Chondrocyte (in vitro differentiated cells): ENCODE measurements at regions not wholly inside any gene's neighbourhood (a gene's known extent, or its start where the extent isn't known, plus 50 kb on each side); places are given as distances from the start of the nearest gene placed in this dataset.

Experiments used
- DNase-seq: peaks from one replicate; pipeline ENCODE4 v3.0.0; 2021; ENCODE audit warnings: mixed read lengths, low spot score
- H3K27ac Mint-ChIP-seq: one replicate; pipeline ENCODE4 v1.8.0; 2021; ENCODE audit warnings: mild to moderate bottlenecking, moderate library complexity, mixed read lengths; ENCODE audit not compliant: unreplicated experiment
- H3K27me3 Mint-ChIP-seq: 2 replicates; pipeline ENCODE4 v1.8.0; 2021; ENCODE audit warnings: low read depth, mixed read lengths
- H3K36me3 Mint-ChIP-seq: 2 replicates; pipeline ENCODE4 v1.8.0; 2021; ENCODE audit warnings: low read depth, mixed read lengths
- H3K4me1 Mint-ChIP-seq: 2 replicates; pipeline ENCODE4 v1.8.0; 2021; ENCODE audit warnings: low read depth, mild to moderate bottlenecking, mixed read lengths
- H3K4me3 Mint-ChIP-seq: one replicate; pipeline ENCODE4 v1.8.0; 2021; ENCODE audit warnings: mild to moderate bottlenecking, moderate library complexity, mixed read lengths; ENCODE audit not compliant: unreplicated experiment
- H3K9me3 Mint-ChIP-seq: 2 replicates; pipeline ENCODE4 v1.8.0; 2021; ENCODE audit warnings: low read depth, mixed read lengths
- TF ChIP-seq, protein P1 (sequence below): fragments of 200-600 bp; sonication (generic); IDR thresholded peaks from 2 replicates; pipeline ENCODE4 v1.5.0; 2021; ENCODE audit warnings: antibody characterized with exemption, mild to moderate bottlenecking, moderate library complexity

DNA sequence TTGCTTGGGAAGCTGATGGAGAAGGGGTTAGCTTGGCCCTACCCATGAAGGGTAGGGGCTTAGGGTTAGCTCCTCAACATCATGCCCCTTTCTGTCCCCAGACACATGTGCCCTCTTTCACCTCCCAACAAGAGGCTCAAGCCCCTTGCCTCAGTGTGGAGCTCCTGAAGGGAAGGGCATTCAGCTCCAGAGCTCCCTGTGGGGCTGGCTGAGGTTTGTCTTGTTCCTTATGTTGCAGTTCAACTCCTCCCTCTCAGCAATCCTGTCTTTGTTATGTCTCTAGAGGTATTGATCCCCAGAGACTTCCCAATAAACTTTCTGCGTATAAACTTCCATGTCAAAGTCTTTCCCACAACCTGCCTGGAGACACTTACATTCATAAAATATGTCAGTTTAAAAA lies 252.2 kb upstream of the SP4 start:
- H3K27ac Mint-ChIP-seq = no peak overlapping the region
- no peak overlapping the region for H3K4me3 Mint-ChIP-seq
- TF ChIP-seq, protein P1, sequence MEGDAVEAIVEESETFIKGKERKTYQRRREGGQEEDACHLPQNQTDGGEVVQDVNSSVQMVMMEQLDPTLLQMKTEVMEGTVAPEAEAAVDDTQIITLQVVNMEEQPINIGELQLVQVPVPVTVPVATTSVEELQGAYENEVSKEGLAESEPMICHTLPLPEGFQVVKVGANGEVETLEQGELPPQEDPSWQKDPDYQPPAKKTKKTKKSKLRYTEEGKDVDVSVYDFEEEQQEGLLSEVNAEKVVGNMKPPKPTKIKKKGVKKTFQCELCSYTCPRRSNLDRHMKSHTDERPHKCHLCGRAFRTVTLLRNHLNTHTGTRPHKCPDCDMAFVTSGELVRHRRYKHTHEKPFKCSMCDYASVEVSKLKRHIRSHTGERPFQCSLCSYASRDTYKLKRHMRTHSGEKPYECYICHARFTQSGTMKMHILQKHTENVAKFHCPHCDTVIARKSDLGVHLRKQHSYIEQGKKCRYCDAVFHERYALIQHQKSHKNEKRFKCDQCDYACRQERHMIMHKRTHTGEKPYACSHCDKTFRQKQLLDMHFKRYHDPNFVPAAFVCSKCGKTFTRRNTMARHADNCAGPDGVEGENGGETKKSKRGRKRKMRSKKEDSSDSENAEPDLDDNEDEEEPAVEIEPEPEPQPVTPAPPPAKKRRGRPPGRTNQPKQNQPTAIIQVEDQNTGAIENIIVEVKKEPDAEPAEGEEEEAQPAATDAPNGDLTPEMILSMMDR = no peak
- H3K9me3 Mint-ChIP-seq = peaks cover 11% of the 10 kb centered on the region
- H3K27me3 Mint-ChIP-seq = peaks cover 26% of the 10 kb centered on the region
- no peaks in the 10 kb centered on the region for H3K36me3 Mint-ChIP-seq
- no peak for DNase-seq
- H3K4me1 Mint-ChIP-seq = no peaks in the 10 kb centered on the region

DNA sequence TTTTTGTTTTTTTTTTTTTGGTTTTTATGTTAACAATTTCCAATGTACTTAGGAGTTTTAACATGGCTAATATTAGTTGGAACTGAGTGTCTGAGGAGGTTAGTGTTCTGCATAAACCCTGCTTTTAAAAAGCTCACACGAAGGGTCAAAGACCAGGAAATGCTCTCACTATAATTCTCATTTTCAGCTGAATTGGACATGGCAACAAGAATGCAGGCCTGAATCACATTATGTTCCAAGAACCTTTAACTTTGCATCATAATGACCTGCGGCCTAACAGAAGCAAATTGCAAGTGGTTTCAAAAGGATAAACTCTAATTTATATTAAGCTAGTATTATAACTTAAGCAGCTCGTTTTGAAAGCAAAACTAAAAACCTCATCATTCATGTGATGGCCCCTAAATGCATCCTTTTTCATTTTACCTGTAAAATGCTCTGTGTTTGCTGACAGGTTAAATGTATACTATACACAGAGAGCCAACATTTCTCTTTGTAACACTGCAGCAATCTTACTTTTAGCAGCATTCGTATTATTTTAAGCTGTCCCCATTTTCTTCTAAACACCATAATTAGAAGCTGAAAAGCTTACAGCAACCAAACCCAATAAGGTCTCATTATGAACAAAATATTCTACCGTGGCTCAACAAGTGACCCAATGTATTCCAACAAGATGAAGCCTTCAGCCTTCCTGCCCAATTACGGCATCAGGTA lies 242.8 kb upstream of the SP4 start:
- no peak for DNase-seq
- H3K27me3 Mint-ChIP-seq = peaks cover 4% of the 10 kb centered on the region
- H3K4me1 Mint-ChIP-seq = no peaks in the 10 kb centered on the region
- H3K9me3 Mint-ChIP-seq = peaks cover 11% of the 10 kb centered on the region
- TF ChIP-seq, protein P1 = no peak
- no peak overlapping the region for H3K27ac Mint-ChIP-seq
- H3K36me3 Mint-ChIP-seq = no peaks in the 10 kb centered on the region
- H3K4me3 Mint-ChIP-seq = no peak overlapping the region

DNA sequence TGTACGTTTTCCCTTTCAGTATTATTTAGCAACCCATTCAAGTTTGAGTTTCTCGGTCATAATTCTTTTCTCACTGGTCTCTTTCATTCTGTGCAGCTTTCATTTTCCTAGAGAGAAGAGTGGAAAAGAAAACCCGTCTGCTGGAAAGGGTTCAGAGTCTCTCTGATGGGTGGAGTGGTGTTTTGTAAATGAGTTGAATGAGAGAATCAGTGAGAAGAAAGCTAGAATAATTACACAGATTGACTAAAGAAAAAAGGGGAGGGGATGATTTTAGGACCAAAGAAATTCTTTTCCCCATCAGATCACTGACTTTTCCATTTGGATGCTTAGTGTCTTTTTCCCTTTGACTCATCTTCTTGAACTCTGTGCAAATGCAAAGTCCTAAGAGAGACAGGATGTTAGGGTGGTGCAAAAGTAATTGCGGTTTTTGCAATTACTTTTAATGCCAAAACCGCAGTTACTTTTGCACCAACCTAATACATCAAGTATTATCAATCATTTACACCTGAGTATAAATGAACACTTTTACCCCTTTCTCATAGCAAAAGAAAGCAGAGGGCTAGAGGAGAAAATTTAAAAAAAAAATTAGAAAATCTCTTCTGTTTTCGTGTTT lies 242.1 kb upstream of the SP4 start:
- H3K27me3 Mint-ChIP-seq = peaks cover 4% of the 10 kb centered on the region
- TF ChIP-seq, protein P1 = no peak
- no peak for DNase-seq
- H3K36me3 Mint-ChIP-seq = no peaks in the 10 kb centered on the region
- no peaks in the 10 kb centered on the region for H3K4me1 Mint-ChIP-seq
- peaks cover 11% of the 10 kb centered on the region for H3K9me3 Mint-ChIP-seq
- no peak overlapping the region for H3K27ac Mint-ChIP-seq
- H3K4me3 Mint-ChIP-seq = no peak overlapping the region

DNA sequence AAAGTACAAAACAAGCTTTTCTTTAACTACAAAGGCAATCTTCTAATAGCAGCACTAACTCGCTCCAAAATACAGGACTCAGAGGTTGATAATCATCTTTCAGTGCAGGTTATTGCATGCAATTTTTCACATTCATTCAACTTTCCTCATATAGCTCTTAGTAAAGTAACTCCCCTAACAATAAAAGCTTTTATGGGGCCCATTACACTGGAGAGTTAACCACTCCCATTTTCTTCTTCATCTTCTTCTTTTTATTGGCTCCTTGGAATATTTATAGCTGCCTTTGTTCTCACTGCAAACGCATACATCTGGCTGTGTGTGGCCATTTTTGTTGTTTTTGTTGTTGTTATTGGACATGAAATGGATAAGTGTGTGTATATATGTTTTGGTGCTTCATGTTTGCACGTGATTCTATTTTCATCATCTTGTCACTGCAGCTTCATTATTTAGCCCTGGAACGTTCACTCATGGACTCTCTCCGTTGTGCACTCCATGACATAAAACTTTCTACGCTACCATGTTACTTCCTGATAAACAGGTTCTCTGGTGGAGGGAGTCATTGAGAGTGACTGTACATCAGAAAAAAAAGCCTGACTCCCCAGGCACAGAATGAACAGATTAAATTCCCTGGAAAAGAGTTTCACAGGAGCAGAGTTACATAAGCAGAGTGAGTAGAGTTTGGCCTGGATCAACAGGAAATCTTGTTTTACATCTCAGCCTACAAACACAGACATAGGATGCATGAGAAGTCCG lies 236.4 kb upstream of the SP4 start:
- Mint-ChIP-seq H3K9me3 (peaks cover 3% of the 10 kb centered on the region), H3K36me3 (no peaks in the 10 kb centered on the region), H3K4me1 (no peaks in the 10 kb centered on the region), H3K27ac (no peak overlapping the region), H3K27me3 (peaks cover 4% of the 10 kb centered on the region), H3K4me3 (no peak overlapping the region)
- DNase-seq = no peak
- TF ChIP-seq, protein P1 = no peak

DNA sequence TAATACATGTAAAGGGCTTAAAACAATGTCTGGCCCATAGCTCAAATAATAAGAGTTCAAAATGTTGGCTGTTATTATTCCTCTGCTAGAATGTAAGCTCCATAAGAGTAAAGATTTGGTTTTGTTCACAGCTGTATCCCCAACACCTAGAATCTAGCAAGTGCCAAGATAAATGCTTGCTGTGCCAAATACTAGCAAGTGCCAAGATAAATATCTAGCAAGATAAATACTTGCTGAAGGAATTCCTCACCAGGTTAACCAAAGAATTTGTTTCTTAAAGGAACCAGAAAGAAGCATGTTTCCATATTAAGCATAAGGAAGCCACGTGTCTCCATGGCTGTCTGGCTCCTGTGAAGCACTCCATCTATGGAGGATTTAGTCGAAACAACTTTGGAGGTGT lies 235.2 kb upstream of the SP4 start:
- Mint-ChIP-seq H3K27ac (no peak overlapping the region), H3K9me3 (peaks cover 7% of the 10 kb centered on the region), H3K36me3 (peaks cover 1% of the 10 kb centered on the region), H3K4me3 (no peak overlapping the region), H3K4me1 (no peaks in the 10 kb centered on the region), H3K27me3 (peaks cover 4% of the 10 kb centered on the region)
- TF ChIP-seq, protein P1 = no peak
- DNase-seq = no peak
